HEK293T (cell line): ENCODE measurements at regions not wholly inside any gene's neighbourhood (a gene's known extent, or its start where the extent isn't known, plus 50 kb on each side); places are given as distances from the start of the nearest gene placed in this dataset.

Source experiments
- CTCF ChIA-PET: fragments of 350-600 bp; formaldehyde crosslinking; extraction: SDS; loops from one replicate; lab custom pipeline; 2021; ENCODE audit warnings: antibody characterized with exemption, inconsistent platforms; lab: Yijun Ruan, JAX
- POLR2A ChIA-PET: fragments of 350-600 bp; formaldehyde crosslinking; extraction: SDS; loops from one replicate; lab custom pipeline; 2020; ENCODE audit warnings: antibody characterized with exemption, inconsistent platforms; lab: Yijun Ruan, JAX
- DNase-seq: peaks from one replicate; pipeline ENCODE4 v3.0.0; 2012; ENCODE audit warnings: mixed read lengths; ENCODE audit errors: extremely low spot score
- ARNT ChIP-seq: fragments of 450-650 bp; IDR thresholded peaks from 2 replicates; pipeline ENCODE4 v1.6.1; 2017; ENCODE audit warnings: mild to moderate bottlenecking
- BHLHE40 ChIP-seq: fragments of 450-650 bp; IDR thresholded peaks from 2 replicates; pipeline ENCODE4 v1.6.1; 2016; ENCODE audit warnings: mild to moderate bottlenecking, moderate library complexity, borderline replicate concordance
- CTBP1 ChIP-seq: fragments of 450-650 bp; IDR thresholded peaks from 2 replicates; pipeline ENCODE4 v1.6.1; 2016; ENCODE audit warnings: borderline replicate concordance
- ELF4 ChIP-seq: fragments of 450-650 bp; IDR thresholded peaks from 2 replicates; pipeline ENCODE4 v1.6.1; 2017; ENCODE audit warnings: antibody characterized with exemption
- FOXA1 ChIP-seq: fragments of 450-650 bp; IDR thresholded peaks from 2 replicates; pipeline ENCODE4 v1.6.1; 2016; ENCODE audit warnings: mild to moderate bottlenecking
- FOXK2 ChIP-seq: fragments of 450-650 bp; IDR thresholded peaks from 2 replicates; pipeline ENCODE4 v1.6.1; 2016; ENCODE audit warnings: mild to moderate bottlenecking
- FOXM1 ChIP-seq: fragments of 450-650 bp; IDR thresholded peaks from 2 replicates; pipeline ENCODE4 v1.6.1; 2017; ENCODE audit warnings: mild to moderate bottlenecking, borderline replicate concordance
- HDGF ChIP-seq: fragments of 450-650 bp; IDR thresholded peaks from 2 replicates; pipeline ENCODE4 v1.6.1; 2017; ENCODE audit warnings: antibody characterized with exemption, borderline replicate concordance
- L3MBTL2 ChIP-seq: fragments of 450-650 bp; conservative IDR thresholded peaks from 2 replicates; pipeline ENCODE4 v1.6.1; 2016; ENCODE audit warnings: mild to moderate bottlenecking
- LEF1 ChIP-seq: fragments of 450-650 bp; IDR thresholded peaks from 2 replicates; pipeline ENCODE4 v1.6.1; 2017; ENCODE audit warnings: mild to moderate bottlenecking, borderline replicate concordance
- NFRKB ChIP-seq: fragments of 450-650 bp; IDR thresholded peaks from 2 replicates; pipeline ENCODE4 v1.6.1; 2016; ENCODE audit warnings: mild to moderate bottlenecking, moderate library complexity
- PKNOX1 ChIP-seq: fragments of 450-650 bp; IDR thresholded peaks from 2 replicates; pipeline ENCODE4 v1.6.1; 2016
- SP1 ChIP-seq: fragments of 450-650 bp; IDR thresholded peaks from 2 replicates; pipeline ENCODE4 v1.6.1; 2017
- SUZ12 ChIP-seq: fragments of 450-650 bp; IDR thresholded peaks from 2 replicates; pipeline ENCODE4 v1.6.1; 2016; ENCODE audit warnings: mild to moderate bottlenecking
- TARDBP ChIP-seq: fragments of 450-650 bp; IDR thresholded peaks from 2 replicates; pipeline ENCODE4 v1.6.1; 2016
- ZNF384 ChIP-seq: fragments of 450-650 bp; IDR thresholded peaks from 2 replicates; pipeline ENCODE4 v1.6.1; 2016

- CTCF ChIA-PET, result no interaction called here
- DNase-seq, result no peak
- TF ChIP-seq CTBP1, result no peak
- POLR2A ChIA-PET, result no interaction called here
These were observed 268.4 kb upstream of the NSMCE3 start for GRCh38 chr15:29538044-29538443.

- TF ChIP-seq ELF4 (no peak), NFRKB (no peak), FOXK2 (no peak), SUZ12 (no peak), BHLHE40 (no peak), TARDBP (no peak), SP1 (no peak)
- ChIA-PET POLR2A (no interaction called here), CTCF (no interaction called here)
- DNase-seq, result no peak
These were observed 266.3 kb upstream of the NSMCE3 start for GRCh38 chr15:29535952-29536351.

- no peak for DNase-seq
- POLR2A ChIA-PET, result no interaction called here
- TF ChIP-seq PKNOX1 (no peak), ARNT (no peak), BHLHE40 (no peak), SUZ12 (no peak), NFRKB (no peak), FOXK2 (no peak), L3MBTL2 (no peak), CTBP1 (no peak), LEF1 (no peak), SP1 (no peak)
- CTCF ChIA-PET, result no interaction called here
These were observed 264.8 kb upstream of the NSMCE3 start for GRCh38 chr15:29534378-29534777.

- ChIA-PET CTCF (no interaction called here), POLR2A (no interaction called here)
- TF ChIP-seq ZNF384, result no peak
- no peak for TF ChIP-seq ARNT
- TF ChIP-seq PKNOX1, result no peak
- TF ChIP-seq L3MBTL2, result no peak
- TF ChIP-seq LEF1, result no peak
- no peak for DNase-seq
These were observed 264.0 kb upstream of the NSMCE3 start for GRCh38 chr15:29533647-29534046.

- POLR2A ChIA-PET, result no interaction called here
- TF ChIP-seq FOXM1, result no peak
- no peak for TF ChIP-seq NFRKB
- TF ChIP-seq TARDBP, result no peak
- TF ChIP-seq SP1, result no peak
- no peak for TF ChIP-seq L3MBTL2
- no peak for TF ChIP-seq LEF1
- TF ChIP-seq HDGF, result no peak
- no peak for TF ChIP-seq FOXK2
- TF ChIP-seq BHLHE40, result no peak
- no peak for TF ChIP-seq FOXA1
- DNase-seq, result no peak
- CTCF ChIA-PET, result no interaction called here
These were observed 262.7 kb upstream of the NSMCE3 start for GRCh38 chr15:29532296-29532695.

GRCh38 chr15:29530966-29531365, 261.3 kb upstream of the NSMCE3 start:
- no peak for DNase-seq
- POLR2A ChIA-PET, result no interaction called here
- CTCF ChIA-PET, result no interaction called here
- TF ChIP-seq ELF4 (no peak), BHLHE40 (no peak), HDGF (no peak), FOXM1 (no peak), NFRKB (no peak), ARNT (no peak), CTBP1 (no peak)

GRCh38 chr15:29529043-29529442, 259.4 kb upstream of the NSMCE3 start:
- no peak for DNase-seq
- ChIA-PET POLR2A (no interaction called here), CTCF (no interaction called here)
- no peak for TF ChIP-seq L3MBTL2
- no peak for TF ChIP-seq TARDBP
- TF ChIP-seq FOXA1, result no peak
- no peak for TF ChIP-seq ZNF384
- no peak for TF ChIP-seq LEF1
- TF ChIP-seq FOXM1, result no peak
- no peak for TF ChIP-seq ELF4
- no peak for TF ChIP-seq SUZ12
- TF ChIP-seq SP1, result no peak
- no peak for TF ChIP-seq FOXK2

- ChIA-PET CTCF (no interaction called here), POLR2A (no interaction called here)
- TF ChIP-seq FOXM1 (no peak), SUZ12 (no peak), HDGF (no peak), BHLHE40 (no peak), L3MBTL2 (no peak), CTBP1 (no peak), FOXA1 (no peak), ELF4 (no peak), FOXK2 (no peak), NFRKB (no peak), TARDBP (no peak), SP1 (no peak), ARNT (no peak)
- DNase-seq, result no peak
These were observed 258.7 kb upstream of the NSMCE3 start for GRCh38 chr15:29528276-29528675.
